ENCODE measurements at regions not wholly inside any gene's neighbourhood (a gene's known extent, or its start where the extent isn't known, plus 50 kb on each side); places are given as distances from the start of the nearest gene placed in this dataset.

- H3K4me1 ChIP-seq (ENCODE audit: control insufficient read depth, low read length) = no peaks in the 10 kb centered on the region
- H3K27me3 ChIP-seq (ENCODE audit: control insufficient read depth, low read length) = no peaks in the 10 kb centered on the region
- no peak overlapping the region for H3K27ac ChIP-seq (ENCODE audit: low read depth, low read length)
- no peak overlapping the region for H3K4me3 ChIP-seq (ENCODE audit: low read length)
- no peaks in the 10 kb centered on the region for H3K9me2 ChIP-seq (replicated peaks; ENCODE audit: control insufficient read depth, low read length)
- no peaks in the 10 kb centered on the region for H3K79me2 ChIP-seq (ENCODE audit: control insufficient read depth, low read length)
- no peaks in the 10 kb centered on the region for H3K36me3 ChIP-seq (ENCODE audit: control insufficient read depth, low read length)
- H3K4me2 ChIP-seq (ENCODE audit: low read length) = no peak overlapping the region
- H3F3A ChIP-seq (ENCODE audit: control insufficient read depth, insufficient read depth) = no peaks in the 10 kb centered on the region
- no peak for TF ChIP-seq CTCF (IDR thresholded peaks at IDR 0.05; ENCODE audit: low read depth, low read length, poor library complexity, severe bottlenecking)
- H3K9me3 ChIP-seq (ENCODE audit: control insufficient read depth, insufficient read depth, low read length) = no peaks in the 10 kb centered on the region
- no peaks in the 10 kb centered on the region for H4K20me1 ChIP-seq (ENCODE audit: control insufficient read depth, insufficient read depth, low read depth, low read length)
Measured at GRCh38 chr9:23444658-23445057, 381.4 kb downstream of the ELAVL2 start.

- TF ChIP-seq CTCF (IDR thresholded peaks at IDR 0.05; ENCODE audit: low read depth, low read length, poor library complexity, severe bottlenecking) (no peak), EZH2phosphoT487 (IDR thresholded peaks at IDR 0.05; ENCODE audit: borderline replicate concordance, low read length) (no peak)
- Histone ChIP-seq H3K4me2 (ENCODE audit: low read length) (no peak overlapping the region), H3K27me3 (ENCODE audit: control insufficient read depth, low read length) (no peaks in the 10 kb centered on the region), H3K79me2 (ENCODE audit: control insufficient read depth, low read length) (no peaks in the 10 kb centered on the region), H3K9me2 (replicated peaks; ENCODE audit: control insufficient read depth, low read length) (no peaks in the 10 kb centered on the region), H3K36me3 (ENCODE audit: control insufficient read depth, low read length) (no peaks in the 10 kb centered on the region), H4K20me1 (ENCODE audit: control insufficient read depth, insufficient read depth, low read depth, low read length) (no peaks in the 10 kb centered on the region), H3K4me3 (ENCODE audit: low read length) (no peak overlapping the region), H3K4me1 (ENCODE audit: control insufficient read depth, low read length) (no peaks in the 10 kb centered on the region), H3F3A (ENCODE audit: control insufficient read depth, insufficient read depth) (no peaks in the 10 kb centered on the region), H3K9me3 (ENCODE audit: control insufficient read depth, insufficient read depth, low read length) (no peaks in the 10 kb centered on the region), H3K27ac (ENCODE audit: low read depth, low read length) (no peak overlapping the region)
Measured at GRCh38 chr9:23447166-23447565, 378.9 kb downstream of the ELAVL2 start.

- H3F3A ChIP-seq (ENCODE audit: control insufficient read depth, insufficient read depth) = no peaks in the 10 kb centered on the region
- H3K4me2 ChIP-seq (ENCODE audit: low read length) = no peak overlapping the region
- H3K36me3 ChIP-seq (ENCODE audit: control insufficient read depth, low read length) = no peaks in the 10 kb centered on the region
- H3K4me1 ChIP-seq (ENCODE audit: control insufficient read depth, low read length) = no peaks in the 10 kb centered on the region
- TF ChIP-seq CTCF (IDR thresholded peaks at IDR 0.05; ENCODE audit: low read depth, low read length, poor library complexity, severe bottlenecking) (no peak), EZH2phosphoT487 (IDR thresholded peaks at IDR 0.05; ENCODE audit: borderline replicate concordance, low read length) (no peak)
- H3K9me2 ChIP-seq (replicated peaks; ENCODE audit: control insufficient read depth, low read length) = no peaks in the 10 kb centered on the region
- no peaks in the 10 kb centered on the region for H4K20me1 ChIP-seq (ENCODE audit: control insufficient read depth, insufficient read depth, low read depth, low read length)
- H3K9me3 ChIP-seq (ENCODE audit: control insufficient read depth, insufficient read depth, low read length) = no peaks in the 10 kb centered on the region
- H3K27me3 ChIP-seq (ENCODE audit: control insufficient read depth, low read length) = no peaks in the 10 kb centered on the region
- no peak overlapping the region for H3K4me3 ChIP-seq (ENCODE audit: low read length)
- no peaks in the 10 kb centered on the region for H3K79me2 ChIP-seq (ENCODE audit: control insufficient read depth, low read length)
- no peak overlapping the region for H3K27ac ChIP-seq (ENCODE audit: low read depth, low read length)
Measured at GRCh38 chr9:23447944-23448343, 378.1 kb downstream of the ELAVL2 start.

All from DOHH2 (cell line).